BJ (cell line): ENCODE measurements at regions not wholly inside any gene's neighbourhood (a gene's known extent, or its start where the extent isn't known, plus 50 kb on each side); places are given as distances from the start of the nearest gene placed in this dataset.

Experiments used
- CTCF ChIA-PET: fragments of 350-600 bp; formaldehyde crosslinking; extraction: SDS; loops from one replicate; lab custom pipeline; 2021; ENCODE audit warnings: antibody characterized with exemption, inconsistent platforms; lab: Yijun Ruan, JAX
- POLR2A ChIA-PET: fragments of 300-600 bp; sonication (Branson Sonifier 250); formaldehyde crosslinking; extraction: SDS; loops from one replicate; lab custom pipeline; 2021; ENCODE audit warnings: antibody characterized with exemption; lab: Charles Lee
- DNase-seq: peaks from one replicate; pipeline ENCODE4 v3.0.0-alpha.2; 2011; ENCODE audit warnings: low read depth
- H3K27me3 ChIP-seq: 2 replicates; pipeline ENCODE4 v1.6.0; 2011; ENCODE audit warnings: low read length; ENCODE audit not compliant: control insufficient read depth, insufficient read depth
- H3K36me3 ChIP-seq: 2 replicates; pipeline ENCODE4 v1.5.1; 2011; ENCODE audit warnings: low read length; ENCODE audit not compliant: control insufficient read depth, insufficient read depth
- H3K4me3 ChIP-seq: 2 replicates; pipeline ENCODE4 v1.5.1; 2011; ENCODE audit warnings: low read depth, mild to moderate bottlenecking, control low read depth, low read length
- TF ChIP-seq, protein P1 (sequence below): IDR thresholded peaks from 2 replicates; pipeline ENCODE4 v1.5.1; 2011; ENCODE audit warnings: low read depth, mild to moderate bottlenecking, control low read depth, inconsistent platforms, low read length, moderate library complexity; ENCODE audit not compliant: insufficient read depth

- H3K4me3 ChIP-seq: no peak overlapping the region
- H3K27me3 ChIP-seq: no peaks in the 10 kb centered on the region
- TF ChIP-seq, protein P1, sequence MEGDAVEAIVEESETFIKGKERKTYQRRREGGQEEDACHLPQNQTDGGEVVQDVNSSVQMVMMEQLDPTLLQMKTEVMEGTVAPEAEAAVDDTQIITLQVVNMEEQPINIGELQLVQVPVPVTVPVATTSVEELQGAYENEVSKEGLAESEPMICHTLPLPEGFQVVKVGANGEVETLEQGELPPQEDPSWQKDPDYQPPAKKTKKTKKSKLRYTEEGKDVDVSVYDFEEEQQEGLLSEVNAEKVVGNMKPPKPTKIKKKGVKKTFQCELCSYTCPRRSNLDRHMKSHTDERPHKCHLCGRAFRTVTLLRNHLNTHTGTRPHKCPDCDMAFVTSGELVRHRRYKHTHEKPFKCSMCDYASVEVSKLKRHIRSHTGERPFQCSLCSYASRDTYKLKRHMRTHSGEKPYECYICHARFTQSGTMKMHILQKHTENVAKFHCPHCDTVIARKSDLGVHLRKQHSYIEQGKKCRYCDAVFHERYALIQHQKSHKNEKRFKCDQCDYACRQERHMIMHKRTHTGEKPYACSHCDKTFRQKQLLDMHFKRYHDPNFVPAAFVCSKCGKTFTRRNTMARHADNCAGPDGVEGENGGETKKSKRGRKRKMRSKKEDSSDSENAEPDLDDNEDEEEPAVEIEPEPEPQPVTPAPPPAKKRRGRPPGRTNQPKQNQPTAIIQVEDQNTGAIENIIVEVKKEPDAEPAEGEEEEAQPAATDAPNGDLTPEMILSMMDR: no peak
- CTCF ChIA-PET: interaction anchor here (2.1 kb wide), 1 partner anchor 8 kb away, joined by 6 read pairs; no protein-coding TSS in a partner anchor
- no peaks in the 10 kb centered on the region for H3K36me3 ChIP-seq
- no peak for DNase-seq
- POLR2A ChIA-PET: no interaction called here
Observed at GRCh38 chr1:59044535-59045121, 252.3 kb upstream of the FGGY start.

- TF ChIP-seq, protein P1: no peak
- Histone ChIP-seq H3K4me3 (no peak overlapping the region), H3K36me3 (no peaks in the 10 kb centered on the region), H3K27me3 (no peaks in the 10 kb centered on the region)
- ChIA-PET CTCF (interaction anchor here (1.0 kb wide), 1 partner anchor 16 kb away, joined by 3 read pairs; no protein-coding TSS in a partner anchor), POLR2A (no interaction called here)
- no peak for DNase-seq
Observed at GRCh38 chr1:59045137-59045536, 251.8 kb upstream of the FGGY start.

- DNase-seq: no peak
- POLR2A ChIA-PET: no interaction called here
- Histone ChIP-seq H3K27me3 (no peaks in the 10 kb centered on the region), H3K4me3 (no peak overlapping the region), H3K36me3 (no peaks in the 10 kb centered on the region)
- CTCF ChIA-PET: interaction anchor here (1.0 to 1.1 kb wide), 2 partner anchors 15 to 319 kb away, joined by 3 read pairs; no protein-coding TSS in a partner anchor
- TF ChIP-seq, protein P1: no peak
Observed at GRCh38 chr1:59045636-59046035, 251.3 kb upstream of the FGGY start.

DNA sequence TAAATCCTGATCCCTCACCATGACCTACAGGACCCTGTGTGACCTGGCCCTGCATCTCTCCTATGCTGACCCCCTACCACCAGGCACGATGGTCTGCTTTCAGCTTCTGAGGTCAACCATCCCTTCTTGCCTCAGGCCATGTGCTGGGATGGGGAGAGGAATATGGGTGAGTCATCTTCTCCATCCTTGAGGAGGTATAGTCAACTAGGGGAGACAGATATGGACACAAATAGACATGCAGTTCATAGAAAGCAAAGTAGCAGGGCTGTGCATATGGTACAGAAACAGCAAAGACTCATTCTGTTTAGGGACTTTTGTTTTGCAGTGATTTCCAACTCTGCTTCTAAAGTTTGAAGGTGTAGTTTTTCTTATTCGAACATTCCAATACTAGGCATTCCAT lies 250.8 kb upstream of the FGGY start:
- CTCF ChIA-PET: interaction anchor here (1.0 to 1.1 kb wide), 2 partner anchors 15 to 319 kb away, joined by 3 read pairs; no protein-coding TSS in a partner anchor
- no peak for DNase-seq

DNA sequence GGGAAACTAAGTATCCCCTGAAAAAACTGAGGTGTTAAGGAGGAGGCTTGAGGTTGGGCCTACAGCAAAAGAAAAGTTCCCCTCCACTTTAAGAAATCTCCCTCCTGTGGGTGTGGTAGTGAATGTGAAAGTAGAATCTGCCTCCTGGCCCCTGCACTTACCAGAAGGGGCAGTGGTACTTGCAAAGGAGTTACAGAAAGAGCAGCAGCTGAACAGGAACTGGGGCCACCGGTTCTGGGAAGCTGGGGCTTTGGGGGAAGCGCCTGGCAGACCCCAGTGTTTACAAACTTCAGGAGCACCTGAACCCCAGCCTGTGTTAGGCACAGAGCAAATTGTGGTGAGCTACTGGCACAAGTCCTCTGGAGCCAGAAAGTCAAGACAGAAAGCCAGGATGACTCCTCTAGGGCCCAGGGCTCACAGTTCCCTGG lies 250.2 kb upstream of the FGGY start:
- TF ChIP-seq, protein P1: peak; percentile 35; the same call in 1 of the 2 replicates
- no peaks in the 10 kb centered on the region for H3K27me3 ChIP-seq
- H3K4me3 ChIP-seq: no peak overlapping the region
- ChIA-PET POLR2A (no interaction called here), CTCF (interaction anchor here (0.6 to 1.5 kb wide), 4 partner anchors 21 to 652 kb away, joined by 3 to 4 read pairs (median 4); no protein-coding TSS in a partner anchor)
- DNase-seq: no peak
- H3K36me3 ChIP-seq: no peaks in the 10 kb centered on the region

More for the DNA sequence above, 250.8 kb upstream of the FGGY start:
- H3K27me3 ChIP-seq: no peaks in the 10 kb centered on the region
- no peaks in the 10 kb centered on the region for H3K36me3 ChIP-seq
- POLR2A ChIA-PET: no interaction called here
- H3K4me3 ChIP-seq: no peak overlapping the region
- TF ChIP-seq, protein P1: no peak
